ACHN (cell line): ENCODE measurements at regions not wholly inside any gene's neighbourhood (a gene's known extent, or its start where the extent isn't known, plus 50 kb on each side); places are given as distances from the start of the nearest gene placed in this dataset.
A peak's percentile ranks its signal among the peaks of the same experiment; 100 is the strongest.

ENCODE experiments used
- DNase-seq: peaks from one replicate; pipeline ENCODE4 v3.0.0-alpha.2; 2015
- in situ Hi-C: cut with HindIII; loops from 2 replicates; pipeline ENCODE4 v1.10.0; 2017; ENCODE audit warnings: low sequenced_read_pairs, low pct_ligation_motif_present, low pct_unique_long_range_greater_than_20kb

DNA sequence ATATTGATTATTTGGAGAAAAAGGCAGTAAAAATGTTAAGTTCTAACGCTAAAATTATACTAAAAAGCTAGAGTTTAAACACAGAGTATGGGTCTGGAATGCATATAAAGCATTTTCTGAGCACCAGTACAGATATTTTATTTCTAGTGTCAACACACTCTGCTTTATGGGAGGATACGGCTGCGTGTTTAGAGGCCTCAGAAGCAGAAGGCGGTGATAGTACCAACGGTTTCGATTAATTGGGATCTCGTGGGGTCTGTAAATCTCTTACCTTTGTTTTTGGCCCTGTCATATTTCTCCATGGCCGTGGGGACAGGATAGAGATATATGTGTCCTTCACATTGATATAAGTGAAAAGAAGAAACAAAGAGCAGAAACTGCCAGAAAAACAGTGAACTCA lies 206.8 kb upstream of the NTM start:
- no peak for DNase-seq
- in situ Hi-C loops, result no loop called here

DNA sequence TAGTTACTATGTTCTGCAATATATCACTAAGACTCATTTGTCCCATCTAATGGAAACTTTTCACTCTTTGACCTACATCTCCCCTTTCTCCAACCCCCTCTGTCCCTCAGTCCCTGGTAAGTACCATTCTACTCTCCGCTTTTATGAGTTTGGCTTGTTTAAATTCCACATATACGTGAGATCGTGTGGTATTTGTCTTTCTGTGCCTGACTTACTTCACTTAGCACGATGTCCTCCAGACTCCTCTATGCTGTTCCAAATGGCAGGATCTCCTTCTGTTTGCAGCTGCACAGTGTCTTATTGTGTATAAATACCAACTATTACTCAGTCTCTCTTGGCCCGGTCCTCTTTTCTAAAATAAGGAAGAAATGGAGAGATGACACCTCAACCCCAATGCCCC lies 205.4 kb upstream of the NTM start:
- DNase-seq, result no peak
- in situ Hi-C loops, result no loop called here

DNA sequence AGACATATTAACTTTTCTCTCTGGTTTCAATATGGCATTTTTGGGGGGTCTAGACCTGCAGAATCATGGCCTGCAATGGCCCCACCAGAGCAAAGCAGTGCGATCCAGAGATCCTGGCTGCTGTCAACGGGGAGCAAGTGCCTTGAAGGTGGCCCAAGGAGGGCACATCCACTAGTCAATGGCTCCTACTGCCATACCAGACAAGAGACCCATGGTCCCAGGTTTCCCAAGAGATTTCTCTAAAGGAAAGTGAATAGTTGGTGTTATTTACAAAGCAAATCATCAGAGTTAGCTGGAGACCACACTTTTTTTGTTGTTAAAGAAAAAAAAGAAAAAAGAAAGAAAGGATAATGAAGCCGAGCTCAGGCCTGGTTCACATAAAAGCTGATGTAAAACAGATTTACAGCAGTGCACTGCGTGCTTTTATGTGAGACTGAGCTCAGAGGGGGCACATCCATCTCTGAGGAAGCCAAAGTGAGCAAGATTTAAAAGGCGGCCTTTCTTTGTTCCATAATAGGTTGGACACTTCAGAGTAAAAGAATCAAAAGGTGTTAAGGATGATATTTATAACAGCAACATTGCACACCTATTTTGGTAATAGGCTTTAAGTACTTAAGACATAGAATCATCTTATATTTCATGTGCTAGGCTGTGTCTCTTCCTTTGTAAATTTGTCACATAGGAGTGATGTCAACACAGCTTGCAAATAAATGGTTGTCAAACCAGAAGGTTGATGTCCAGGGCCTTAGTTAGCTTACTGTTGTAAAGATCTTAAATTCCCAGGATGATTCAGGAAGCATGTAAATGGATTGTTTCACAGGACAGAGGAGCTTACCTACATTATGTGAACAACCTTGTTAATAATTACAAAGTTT lies 201.3 kb upstream of the NTM start:
- in situ Hi-C loops, result no loop called here
- DNase-seq, result no peak

DNA sequence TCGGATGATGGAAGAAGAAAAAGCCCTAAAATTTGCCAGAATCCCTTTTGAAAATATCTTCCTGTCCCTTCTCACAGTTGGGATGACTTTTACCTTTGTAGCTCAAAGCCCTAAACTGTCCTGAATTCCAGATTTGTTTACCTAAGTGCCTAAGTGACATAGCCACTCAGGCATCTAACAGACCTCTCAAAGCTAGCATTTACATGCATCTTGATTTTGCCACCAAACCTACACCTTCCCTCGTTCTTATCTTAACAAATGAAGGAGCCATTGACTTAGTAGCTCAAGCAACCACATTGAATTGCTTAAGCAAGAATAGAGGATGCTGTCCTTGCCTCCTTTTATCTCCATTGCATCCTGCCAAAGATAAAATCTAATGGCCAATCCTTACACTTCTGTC lies 198.4 kb upstream of the NTM start:
- no peak for DNase-seq
- in situ Hi-C loops, result no loop called here

DNA sequence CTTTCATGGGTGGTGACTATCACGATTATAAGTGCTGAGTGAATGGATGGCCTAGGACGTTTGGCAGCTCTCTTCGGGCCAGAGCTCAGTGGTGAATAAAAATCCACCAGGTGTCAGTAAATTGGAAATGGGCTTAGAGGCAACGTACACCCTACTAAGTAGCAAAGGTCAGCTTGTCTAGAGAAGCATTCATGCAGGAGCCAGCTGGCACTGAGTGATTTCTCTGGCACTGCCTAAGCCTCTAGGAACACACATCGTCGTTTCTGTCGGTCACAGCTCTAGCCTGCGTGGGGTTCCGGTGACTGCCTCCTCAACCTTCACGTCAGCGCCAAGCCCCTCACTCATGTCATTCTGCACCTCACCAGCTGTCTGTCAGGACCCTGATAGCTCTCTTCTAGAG lies 192.4 kb upstream of the NTM start:
- DNase-seq, result no peak
- in situ Hi-C loops, result no loop called here

DNA sequence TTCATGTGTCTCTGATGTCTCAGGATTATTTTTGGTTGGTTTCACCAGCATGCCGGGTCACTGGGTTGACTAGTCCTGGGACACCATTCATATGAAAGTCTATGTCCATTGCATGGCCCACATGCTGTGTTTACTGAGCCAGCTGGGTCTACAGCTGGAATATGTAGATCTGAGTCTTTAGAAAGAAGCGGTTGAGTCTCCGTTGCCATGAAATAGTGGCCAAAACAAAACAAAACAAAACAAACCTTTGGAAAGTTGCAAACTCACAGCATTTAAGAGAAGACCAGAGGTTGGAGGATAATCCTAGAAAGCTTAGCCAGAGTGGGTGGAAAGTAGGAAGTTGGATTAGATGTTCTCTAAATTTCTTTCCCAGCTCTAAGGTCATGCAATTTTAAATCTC lies 191.8 kb upstream of the NTM start:
- DNase-seq, result no peak
- in situ Hi-C loops, result no loop called here

DNA sequence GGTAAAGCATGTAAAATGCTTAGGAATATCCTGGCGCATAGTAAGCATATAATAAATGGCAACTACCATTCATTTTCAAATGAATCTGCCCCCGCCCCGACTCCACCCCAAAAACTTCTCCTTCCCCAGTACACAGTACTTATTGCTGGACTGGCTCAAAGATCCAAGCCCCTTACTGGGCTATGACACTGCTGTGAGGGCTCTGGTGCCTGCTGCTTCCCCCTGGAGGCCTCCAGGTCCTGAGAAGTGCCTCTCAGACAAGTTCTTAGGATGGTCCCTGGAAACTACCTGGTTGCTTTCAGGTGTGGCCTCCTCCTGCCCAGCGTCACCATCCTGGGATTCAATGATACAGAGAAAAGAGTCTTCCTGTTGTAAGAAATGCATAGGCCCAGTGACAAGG lies 190.6 kb upstream of the NTM start:
- DNase-seq, result no peak
- in situ Hi-C loops, result no loop called here

DNA sequence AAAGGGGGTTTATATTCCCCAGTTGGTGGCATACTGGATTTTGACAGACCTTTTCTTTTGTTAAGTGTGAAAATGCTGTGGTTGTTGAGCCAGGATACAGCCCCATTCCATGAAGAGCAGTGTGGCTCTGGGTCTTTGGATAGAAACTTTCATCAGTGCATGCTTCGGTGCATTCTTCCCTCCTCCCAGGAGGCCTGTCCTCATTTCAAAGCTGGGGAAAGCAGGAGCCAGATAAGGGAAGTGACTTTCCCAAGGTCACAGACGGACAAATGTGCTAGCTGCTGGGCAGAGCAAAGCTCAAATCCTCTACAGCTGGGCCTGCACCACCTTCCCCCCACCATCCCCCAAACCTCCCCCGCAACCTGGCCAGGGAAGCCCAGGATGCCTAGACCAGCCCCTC lies 184.5 kb upstream of the NTM start:
- no peak for DNase-seq
- in situ Hi-C loops, result no loop called here

DNA sequence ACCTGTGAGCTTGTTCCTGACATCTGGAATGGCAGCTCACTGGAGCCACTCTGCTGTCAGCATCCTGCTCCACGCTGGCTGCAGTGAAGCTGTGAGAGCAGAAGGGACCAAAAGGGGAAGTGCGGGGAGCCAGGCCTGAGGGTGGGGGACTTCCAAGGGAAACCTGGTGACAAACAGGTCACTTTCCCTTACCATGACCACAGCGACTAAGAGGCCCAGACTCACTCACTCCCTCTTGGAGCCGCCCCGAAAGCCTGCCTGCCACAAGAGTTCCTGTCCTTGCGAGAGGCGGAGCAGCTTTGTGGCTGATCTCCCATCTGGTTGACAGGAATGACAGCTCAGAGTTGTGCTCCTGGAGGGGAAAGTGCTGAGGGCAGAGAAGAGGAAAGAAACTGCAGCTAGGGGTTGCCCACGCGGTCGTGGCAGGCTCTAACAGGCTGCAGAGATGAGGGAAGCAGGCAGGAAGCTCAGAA lies 183.8 kb upstream of the NTM start:
- in situ Hi-C loops, result no loop called here

DNA sequence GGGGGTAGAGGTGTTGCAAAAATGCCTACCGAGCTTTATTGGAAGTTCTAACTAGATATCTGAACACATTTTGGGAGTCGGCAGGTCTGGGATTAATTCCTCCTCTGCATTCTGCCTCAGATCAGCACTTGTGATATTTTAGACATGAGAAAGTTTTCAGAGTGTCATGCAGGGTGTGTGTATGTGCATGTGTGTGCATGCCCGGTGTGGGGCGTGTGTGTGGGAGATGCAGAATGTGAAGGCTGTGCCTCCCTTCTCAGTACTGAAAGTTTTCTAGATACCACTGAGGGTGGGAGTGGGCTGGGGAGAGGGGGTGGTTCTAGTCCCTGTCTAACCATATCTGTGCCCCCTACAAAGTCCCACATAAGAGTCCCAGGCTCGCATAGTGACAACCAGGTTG lies 180.0 kb upstream of the NTM start:
- in situ Hi-C loops, result no loop called here
- DNase-seq, result no peak

More for the DNA sequence above, 183.8 kb upstream of the NTM start:
- no peak for DNase-seq

DNA sequence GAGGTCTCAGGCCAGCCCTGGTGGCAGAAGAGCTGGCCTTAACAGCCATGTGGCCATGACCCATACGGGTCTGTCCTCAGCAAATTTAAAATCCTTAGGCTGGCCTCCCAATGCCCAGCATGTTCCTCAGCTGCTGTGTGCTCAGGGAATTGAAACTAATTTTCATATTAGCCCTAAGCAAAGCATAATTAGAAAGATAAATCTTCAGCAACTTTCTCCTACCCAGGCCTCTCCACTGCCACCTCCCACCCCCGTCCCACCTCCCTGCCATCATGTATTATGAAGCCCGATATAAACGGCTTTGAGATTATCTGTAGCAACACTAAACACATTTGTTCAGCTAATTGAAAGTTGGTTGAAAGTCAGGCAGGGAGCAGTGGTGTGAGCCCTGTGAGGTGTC lies 178.8 kb upstream of the NTM start:
- DNase-seq, result no peak
- in situ Hi-C loops, result no loop called here

DNA sequence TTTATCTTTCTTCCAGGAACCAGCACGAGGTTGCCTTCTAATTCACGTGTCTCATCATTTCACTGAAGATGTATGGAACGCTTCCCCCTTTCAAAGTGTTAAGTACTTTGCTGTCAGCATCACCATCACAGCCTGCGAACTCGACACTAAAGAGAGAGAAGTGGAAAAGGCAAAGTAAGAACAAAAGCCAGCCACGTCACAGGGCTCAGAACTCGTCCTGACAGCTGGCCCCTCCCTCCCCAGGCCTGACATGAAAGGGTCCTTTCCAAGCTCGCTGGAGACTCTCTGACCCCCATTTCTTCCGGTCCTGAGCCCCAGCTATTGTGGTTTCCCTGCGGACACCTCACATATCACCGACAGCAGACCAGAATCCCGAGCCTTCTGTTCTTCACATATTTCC lies 177.8 kb upstream of the NTM start:
- in situ Hi-C loops, result no loop called here
- DNase-seq, result no peak

DNA sequence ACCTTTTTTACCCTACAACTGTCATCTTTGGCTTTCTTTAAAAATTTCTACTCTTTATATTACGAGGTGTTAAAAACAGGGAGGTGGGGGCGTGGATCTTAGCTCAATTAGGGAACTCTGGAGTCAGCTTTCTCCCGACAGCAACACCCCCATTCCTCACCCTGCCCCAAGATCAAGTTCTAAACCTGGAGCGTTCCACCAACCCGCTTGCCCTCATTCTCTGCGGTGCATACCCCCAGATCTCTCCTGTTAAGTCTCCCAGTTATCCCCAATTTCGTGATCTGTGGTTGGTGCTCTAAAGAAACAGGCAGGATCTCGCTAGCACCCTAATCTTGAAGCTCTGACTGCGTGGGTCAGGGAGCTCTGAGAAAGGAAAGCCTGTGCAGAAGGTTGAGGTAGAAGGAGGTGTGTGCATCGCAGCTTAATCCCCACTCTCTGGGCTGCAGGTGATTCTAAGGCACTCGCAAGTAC lies 177.3 kb upstream of the NTM start:
- in situ Hi-C loops, result no loop called here
- no peak for DNase-seq

DNA sequence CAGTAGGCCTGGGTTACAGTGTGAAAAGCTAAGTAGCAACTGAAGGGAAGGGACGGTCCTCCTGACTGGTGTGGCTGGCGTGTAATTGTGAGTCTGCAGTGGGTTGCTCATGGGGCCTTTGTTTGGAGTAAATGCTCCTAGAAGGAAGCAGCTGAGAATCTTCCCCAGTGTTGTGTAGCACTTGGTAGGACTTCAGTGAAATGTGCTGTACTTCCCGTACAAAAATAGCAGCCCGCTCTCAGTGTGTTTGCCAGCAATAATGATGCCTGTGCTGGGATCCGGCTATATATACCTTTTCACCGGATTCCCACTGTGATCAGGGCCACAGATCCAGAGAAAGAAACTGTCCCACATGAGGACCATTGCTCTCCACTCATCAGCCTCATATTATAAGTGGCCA lies 175.7 kb upstream of the NTM start:
- DNase-seq, result no peak
- in situ Hi-C loops, result no loop called here

DNA sequence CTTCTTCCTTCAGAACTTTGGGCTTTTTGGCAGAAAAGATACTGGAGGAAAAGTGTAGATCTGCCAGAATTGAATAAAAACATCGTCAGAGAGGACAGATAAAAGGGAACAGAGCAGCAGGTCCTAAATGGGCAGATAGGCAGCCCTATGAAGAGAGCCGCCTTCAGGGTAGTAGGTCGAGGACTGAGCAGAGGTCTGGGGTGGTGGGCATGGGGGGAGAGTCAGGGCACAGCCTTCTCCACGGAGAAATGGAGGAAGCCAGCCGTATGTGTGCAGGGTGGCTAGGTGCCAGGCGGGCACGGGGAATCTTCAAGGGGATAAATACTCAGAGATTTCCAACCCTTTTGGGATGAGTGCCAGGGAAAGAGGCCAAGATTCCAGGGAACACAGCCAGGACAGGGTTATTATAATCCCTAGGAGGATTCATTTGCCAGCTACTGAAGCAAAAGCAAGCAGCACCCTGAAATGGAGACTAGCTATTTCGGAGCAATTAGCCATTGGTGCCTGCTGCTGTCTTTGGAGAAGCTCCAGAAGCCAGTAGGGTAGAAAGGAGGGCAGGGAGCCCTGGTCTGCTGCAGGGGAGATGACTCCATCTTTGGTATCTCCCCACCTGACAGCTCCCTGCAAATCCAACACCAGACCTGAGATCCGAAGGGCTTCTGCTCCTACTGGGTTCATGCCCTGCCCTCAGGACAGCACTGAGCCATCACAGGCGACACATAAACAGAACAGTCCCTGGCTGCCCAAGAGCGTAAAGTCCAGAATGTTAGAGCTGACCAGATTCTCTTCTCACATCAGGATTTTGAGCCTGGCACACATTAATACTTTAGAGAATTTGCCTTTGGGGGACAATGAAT lies 174.5 kb upstream of the NTM start:
- DNase-seq, result peak; percentile 31
- in situ Hi-C loops, result no loop called here

DNA sequence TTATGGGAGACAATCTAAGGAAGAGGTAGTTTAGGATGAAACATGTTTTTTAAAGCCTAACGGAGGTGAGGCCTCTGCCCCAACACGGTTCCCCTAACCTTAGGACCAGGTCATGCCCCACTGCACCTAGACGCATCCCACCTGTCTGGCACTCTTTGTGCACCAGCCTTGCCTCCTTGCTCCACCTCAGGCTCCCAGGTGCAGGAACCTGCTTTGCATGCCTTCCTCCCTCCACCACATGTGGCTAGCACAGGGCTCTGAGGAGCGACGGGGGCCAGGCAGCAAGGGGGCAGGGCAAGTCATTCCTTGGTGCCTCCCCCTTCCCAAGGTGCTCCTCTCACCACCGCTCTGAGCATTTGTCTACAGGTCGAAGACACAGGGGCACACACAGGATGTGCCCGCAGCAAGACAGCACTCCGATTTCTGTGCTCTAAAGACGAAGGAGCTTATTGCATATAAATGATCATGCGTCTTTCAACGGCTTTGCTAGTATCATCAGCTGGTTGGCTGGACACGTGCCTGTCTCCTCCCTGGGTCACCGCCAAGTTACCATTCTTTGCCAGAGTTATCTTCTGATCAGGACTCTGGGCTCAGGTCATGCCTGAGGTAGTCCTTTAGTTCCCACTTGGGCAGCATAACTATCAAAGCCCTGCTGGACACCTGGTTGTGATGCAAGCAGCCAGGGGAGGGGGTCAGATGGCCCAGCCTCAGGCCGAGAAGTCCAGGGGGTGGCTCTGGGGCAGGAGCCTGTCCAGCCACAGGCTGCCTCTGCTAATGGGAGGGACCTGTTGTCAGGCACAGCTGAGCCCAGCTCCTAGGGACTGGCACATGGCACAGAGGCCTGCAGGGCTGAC lies 172.0 kb upstream of the NTM start:
- in situ Hi-C loops, result no loop called here
- no peak for DNase-seq

DNA sequence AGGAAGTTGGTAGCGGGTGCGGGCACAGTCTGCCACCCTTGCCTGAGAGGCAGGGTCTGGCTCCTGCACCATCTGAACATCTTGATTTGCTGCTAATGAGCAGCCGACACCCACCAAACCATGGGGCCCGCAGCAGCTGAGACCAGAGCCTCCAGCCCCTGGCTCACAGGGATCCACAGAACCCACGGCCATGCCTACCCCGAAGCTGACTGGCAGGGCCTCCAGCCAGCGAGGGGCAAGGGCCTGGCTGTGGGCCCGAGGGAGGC lies 171.5 kb upstream of the NTM start:
- no peak for DNase-seq
- in situ Hi-C loops, result no loop called here

DNA sequence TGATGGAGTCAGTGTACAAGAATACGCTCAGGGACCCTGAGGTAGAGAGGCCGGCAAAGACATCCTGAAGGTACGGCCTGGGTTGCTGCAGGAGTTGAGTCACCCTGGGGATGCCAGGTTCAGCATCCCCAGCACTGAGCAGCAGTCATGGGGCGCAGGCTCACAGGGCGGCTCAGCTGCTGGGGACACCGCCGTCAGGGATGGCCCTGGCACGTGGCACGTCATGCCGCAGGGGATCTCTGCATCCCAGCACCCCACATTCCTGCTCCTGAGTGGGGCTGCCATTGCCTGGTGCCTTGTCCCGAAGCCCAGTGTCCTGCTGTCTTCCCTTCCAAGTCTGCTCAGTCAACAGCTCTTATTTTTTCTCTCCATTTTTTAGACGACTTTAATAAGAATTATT lies 168.7 kb upstream of the NTM start:
- no peak for DNase-seq
- in situ Hi-C loops, result no loop called here

DNA sequence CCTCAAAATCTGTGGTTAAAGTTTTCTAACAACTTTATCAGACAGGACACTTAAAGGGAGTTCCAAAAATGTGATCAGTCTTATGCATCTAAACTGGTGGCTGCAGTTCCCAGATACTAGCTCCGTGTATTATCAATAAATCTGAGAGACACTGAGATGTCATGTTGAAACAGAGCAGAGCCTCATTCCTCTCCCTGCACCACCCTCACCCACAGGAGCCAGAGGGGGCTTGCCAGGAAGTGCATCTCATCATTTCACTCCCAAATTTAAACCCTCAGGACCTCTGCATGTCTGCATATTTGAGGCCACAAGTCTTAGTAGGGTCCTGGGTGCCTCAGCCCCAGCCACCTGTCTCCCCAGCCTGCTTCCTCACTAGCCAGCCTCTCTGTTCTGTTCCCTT lies 167.4 kb upstream of the NTM start:
- DNase-seq, result no peak
- in situ Hi-C loops, result no loop called here
